Peyer's patch (tissue), 4 donors: ENCODE measurements at regions not wholly inside any gene's neighbourhood (a gene's known extent, or its start where the extent isn't known, plus 50 kb on each side); places are given as distances from the start of the nearest gene placed in this dataset.

Experiments
- POLR2A ChIP-seq, 2 donors: fragments of 450-650 bp; IDR thresholded peaks; one replicate each; pipeline ENCODE4 v1.5.1; 2017; ENCODE audit warnings: antibody characterized with exemption in 2 of 2, mild to moderate bottlenecking in 2 of 2, moderate library complexity in 2 of 2
- TF ChIP-seq, protein P1 (sequence below), 6 experiments: fragments of 450-650 bp in 4 of 6; fragments of 200-600 bp in 2 of 6; sonication (generic) in 1 of 6; IDR thresholded peaks; one replicate each; pipeline ENCODE4 v1.5.1; 2017 to 2019; ENCODE audit warnings: antibody characterized with exemption in 6 of 6, mild to moderate bottlenecking in 3 of 6, moderate library complexity in 1 of 6

GRCh38 chr2:19457809-19458208 is 99.4 kb upstream of the OSR1 start:
- TF ChIP-seq, protein P1, sequence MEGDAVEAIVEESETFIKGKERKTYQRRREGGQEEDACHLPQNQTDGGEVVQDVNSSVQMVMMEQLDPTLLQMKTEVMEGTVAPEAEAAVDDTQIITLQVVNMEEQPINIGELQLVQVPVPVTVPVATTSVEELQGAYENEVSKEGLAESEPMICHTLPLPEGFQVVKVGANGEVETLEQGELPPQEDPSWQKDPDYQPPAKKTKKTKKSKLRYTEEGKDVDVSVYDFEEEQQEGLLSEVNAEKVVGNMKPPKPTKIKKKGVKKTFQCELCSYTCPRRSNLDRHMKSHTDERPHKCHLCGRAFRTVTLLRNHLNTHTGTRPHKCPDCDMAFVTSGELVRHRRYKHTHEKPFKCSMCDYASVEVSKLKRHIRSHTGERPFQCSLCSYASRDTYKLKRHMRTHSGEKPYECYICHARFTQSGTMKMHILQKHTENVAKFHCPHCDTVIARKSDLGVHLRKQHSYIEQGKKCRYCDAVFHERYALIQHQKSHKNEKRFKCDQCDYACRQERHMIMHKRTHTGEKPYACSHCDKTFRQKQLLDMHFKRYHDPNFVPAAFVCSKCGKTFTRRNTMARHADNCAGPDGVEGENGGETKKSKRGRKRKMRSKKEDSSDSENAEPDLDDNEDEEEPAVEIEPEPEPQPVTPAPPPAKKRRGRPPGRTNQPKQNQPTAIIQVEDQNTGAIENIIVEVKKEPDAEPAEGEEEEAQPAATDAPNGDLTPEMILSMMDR (IDR thresholded peaks at IDR 0.05), result no peak
- no peak for TF ChIP-seq POLR2A (IDR thresholded peaks at IDR 0.05)
